ENCODE measurements at regions not wholly inside any gene's neighbourhood (a gene's known extent, or its start where the extent isn't known, plus 50 kb on each side); places are given as distances from the start of the nearest gene placed in this dataset.

DNA sequence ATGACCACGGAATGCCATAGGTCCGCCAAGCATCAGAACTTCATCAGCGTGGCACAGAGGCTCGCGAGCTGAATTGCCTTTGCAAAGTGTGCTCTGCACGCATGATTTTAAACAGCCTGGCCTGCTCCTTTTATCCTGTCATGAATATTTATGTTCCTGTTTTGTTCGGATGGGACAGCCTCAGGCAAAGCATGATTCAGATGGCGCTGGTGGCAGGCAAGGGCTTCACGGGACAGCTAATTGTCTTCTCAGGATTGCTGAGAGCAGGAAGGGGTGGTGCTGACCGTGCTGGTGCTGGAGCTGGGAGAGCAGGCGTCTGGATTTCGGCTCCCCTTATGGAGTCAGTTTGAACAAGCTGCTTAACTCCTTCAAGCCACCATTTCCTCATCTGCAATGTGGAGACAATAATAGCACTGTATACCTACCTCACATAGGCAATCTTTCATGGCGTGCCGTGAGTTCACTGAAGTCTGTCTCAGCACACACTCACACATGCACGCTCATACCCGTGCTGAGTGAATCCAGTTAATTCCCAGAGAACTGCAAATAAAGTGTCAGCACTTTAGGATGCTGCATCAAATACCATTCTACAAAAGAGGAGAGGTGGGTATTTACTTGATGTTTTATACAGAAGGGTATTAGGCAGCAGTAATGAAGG lies 79.7 kb upstream of the APCDD1 start:
- H3K36me3 Mint-ChIP-seq (ENCODE audit: insufficient read depth): no peaks in the 10 kb centered on the region
- no peak overlapping the region for H3K4me3 Mint-ChIP-seq
- H3K4me1 Mint-ChIP-seq (ENCODE audit: low read depth in 2 of 2): no peaks in the 10 kb centered on the region
- H3K27me3 Mint-ChIP-seq: peaks cover 0 to 5% of the 10 kb centered on the region in 2 donors
- no peak for ATAC-seq (replicated peaks)
- H3K27ac Mint-ChIP-seq: no peak overlapping the region
- DNase-seq: no peak
- H3K9me3 Mint-ChIP-seq: no peaks in the 10 kb centered on the region

DNA sequence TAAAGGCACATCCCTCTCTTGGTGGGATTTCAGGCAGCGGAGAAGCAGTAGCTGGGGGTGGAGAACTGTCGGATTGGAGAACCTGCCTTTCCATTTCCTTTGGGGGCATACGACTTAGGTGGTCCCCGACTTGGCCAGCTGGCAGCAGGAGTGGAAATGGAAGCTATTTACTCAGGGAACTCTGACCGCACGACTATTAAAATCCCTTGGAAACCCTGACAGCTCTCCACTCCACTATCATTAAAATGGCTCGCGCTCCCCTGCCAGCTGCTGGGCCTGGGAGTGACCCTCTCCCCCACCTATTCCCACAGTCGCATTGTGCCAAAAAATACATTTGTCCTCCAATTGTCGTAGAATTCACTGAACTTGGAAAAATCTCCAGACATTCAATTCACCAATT lies 77.7 kb upstream of the APCDD1 start:
- ATAC-seq (replicated peaks) (no peak), DNase-seq (no peak)
- Mint-ChIP-seq H3K4me1 (ENCODE audit: low read depth in 2 of 2) (no peaks in the 10 kb centered on the region), H3K27ac (no peak overlapping the region), H3K27me3 (peaks cover 0 to 5% of the 10 kb centered on the region in 2 donors), H3K36me3 (ENCODE audit: insufficient read depth) (no peaks in the 10 kb centered on the region), H3K4me3 (no peak overlapping the region), H3K9me3 (no peaks in the 10 kb centered on the region)

DNA sequence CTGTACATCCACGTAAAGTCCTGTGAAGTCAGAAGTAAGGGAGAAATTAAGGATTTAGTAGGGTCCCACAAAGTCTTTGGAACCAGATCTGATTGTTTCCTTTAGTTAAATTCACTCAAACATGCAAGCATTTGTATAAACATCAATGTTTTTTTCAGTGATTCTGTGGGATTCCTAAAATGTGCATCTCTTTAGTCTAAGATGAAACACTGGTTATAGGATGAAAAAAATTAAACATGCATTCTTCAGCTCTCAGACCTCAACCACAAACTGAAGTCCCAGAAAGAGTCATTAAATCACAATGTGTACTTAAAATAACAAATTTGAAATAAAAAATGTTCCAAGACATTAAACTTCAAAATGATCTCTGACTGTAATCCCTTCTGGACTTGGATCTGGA lies 76.5 kb upstream of the APCDD1 start:
- Mint-ChIP-seq H3K9me3 (no peaks in the 10 kb centered on the region), H3K27ac (no peak overlapping the region), H3K36me3 (ENCODE audit: insufficient read depth) (no peaks in the 10 kb centered on the region), H3K4me3 (no peak overlapping the region), H3K4me1 (ENCODE audit: low read depth in 2 of 2) (no peaks in the 10 kb centered on the region), H3K27me3 (peaks cover 0 to 5% of the 10 kb centered on the region in 2 donors)
- DNase-seq: no peak
- ATAC-seq (replicated peaks): no peak

- peaks cover 0 to 5% of the 10 kb centered on the region in 2 donors for H3K27me3 Mint-ChIP-seq
- no peak overlapping the region for H3K27ac Mint-ChIP-seq
- H3K4me1 Mint-ChIP-seq (ENCODE audit: low read depth in 2 of 2): no peaks in the 10 kb centered on the region
- H3K9me3 Mint-ChIP-seq: no peaks in the 10 kb centered on the region
- DNase-seq: no peak
- no peak overlapping the region for H3K4me3 Mint-ChIP-seq
- no peak for ATAC-seq (replicated peaks)
- H3K36me3 Mint-ChIP-seq (ENCODE audit: insufficient read depth): no peaks in the 10 kb centered on the region
Measured at GRCh38 chr18:10378688-10379420, 75.6 kb upstream of the APCDD1 start.

GRCh38 chr18:10379522-10379921 lies 74.9 kb upstream of the APCDD1 start:
- DNase-seq (no peak), ATAC-seq (replicated peaks) (no peak)
- H3K9me3 Mint-ChIP-seq: no peaks in the 10 kb centered on the region
- peaks cover 0 to 2% of the 10 kb centered on the region in 2 donors for H3K27me3 Mint-ChIP-seq
- no peaks in the 10 kb centered on the region for H3K4me1 Mint-ChIP-seq (ENCODE audit: low read depth in 2 of 2)
- H3K36me3 Mint-ChIP-seq (ENCODE audit: insufficient read depth): no peaks in the 10 kb centered on the region
- H3K27ac Mint-ChIP-seq: no peak overlapping the region
- H3K4me3 Mint-ChIP-seq: no peak overlapping the region

DNA sequence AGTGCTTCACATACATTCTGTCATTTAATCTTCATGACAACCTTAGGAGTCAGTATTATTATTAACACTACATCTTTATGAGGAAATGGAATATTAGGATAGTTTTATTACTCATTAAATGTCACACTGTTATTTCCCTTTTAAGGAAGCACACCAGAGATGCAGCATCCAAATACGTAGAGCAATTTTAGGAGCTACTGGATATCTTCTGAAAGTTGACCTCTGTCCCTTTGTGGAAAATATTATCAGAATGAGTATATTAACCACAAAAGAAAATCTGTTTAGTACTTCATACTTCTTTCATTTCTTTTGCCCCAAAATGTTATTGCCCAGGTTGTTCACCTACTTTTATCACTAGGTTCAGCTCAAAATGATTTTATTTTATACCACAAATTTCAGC lies 72.9 kb upstream of the APCDD1 start:
- Mint-ChIP-seq H3K27ac (no peak overlapping the region), H3K4me1 (ENCODE audit: low read depth in 2 of 2) (no peaks in the 10 kb centered on the region), H3K9me3 (no peaks in the 10 kb centered on the region), H3K36me3 (ENCODE audit: insufficient read depth) (no peaks in the 10 kb centered on the region), H3K4me3 (no peak overlapping the region), H3K27me3 (peaks cover 0 to under 1% of the 10 kb centered on the region in 2 donors)
- DNase-seq (no peak), ATAC-seq (replicated peaks) (no peak)

DNA sequence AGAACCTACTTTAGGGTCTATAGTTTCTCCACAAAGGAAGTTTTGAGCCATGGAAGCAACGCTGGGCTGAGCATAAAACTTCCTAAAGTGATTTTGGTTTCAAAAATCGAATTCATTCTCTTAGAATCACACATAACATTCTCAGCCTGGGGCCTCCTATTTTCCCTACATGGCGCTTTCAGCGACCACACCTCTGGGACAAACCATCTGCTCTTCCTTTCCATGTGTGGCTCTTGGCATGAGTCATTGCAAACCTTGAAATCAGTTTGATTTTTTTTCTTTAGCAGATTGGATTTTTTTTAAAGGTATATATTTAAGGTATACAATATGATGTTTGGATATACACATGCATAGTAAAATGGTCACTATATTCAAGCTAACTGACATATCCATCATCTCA lies 72.5 kb upstream of the APCDD1 start:
- Mint-ChIP-seq H3K4me3 (no peak overlapping the region), H3K27me3 (peaks cover 3 to 5% of the 10 kb centered on the region in 2 donors), H3K9me3 (peaks cover 0 to 2% of the 10 kb centered on the region in 2 donors), H3K27ac (no peak overlapping the region), H3K36me3 (ENCODE audit: insufficient read depth) (no peaks in the 10 kb centered on the region), H3K4me1 (ENCODE audit: low read depth in 2 of 2) (no peaks in the 10 kb centered on the region)
- DNase-seq (no peak), ATAC-seq (replicated peaks) (no peak)

DNA sequence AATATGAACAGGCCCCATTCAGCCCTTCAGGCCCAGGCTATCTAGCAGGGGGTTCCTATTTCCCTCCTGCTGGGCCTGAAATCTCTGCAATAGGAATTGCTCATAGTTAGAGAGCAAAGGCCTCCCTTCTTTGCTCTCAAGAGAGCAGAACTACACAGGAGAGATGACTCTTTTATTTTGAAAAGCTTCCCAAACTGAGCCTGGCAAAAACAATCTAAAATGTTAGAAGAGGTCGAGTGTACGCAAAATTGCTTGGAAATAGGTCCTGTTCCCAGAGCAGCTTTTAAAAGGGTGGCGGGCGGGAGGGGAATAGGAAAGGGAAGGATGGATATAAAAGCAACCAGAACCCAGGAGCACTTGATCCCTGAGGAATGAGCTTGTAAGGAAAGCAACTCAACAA lies 68.4 kb upstream of the APCDD1 start:
- H3K27me3 Mint-ChIP-seq: peaks cover 10 to 16% of the 10 kb centered on the region in 2 donors
- no peaks in the 10 kb centered on the region for H3K4me1 Mint-ChIP-seq (ENCODE audit: low read depth in 2 of 2)
- ATAC-seq (replicated peaks) (no peak), DNase-seq (no peak)
- peaks cover 0 to 10% of the 10 kb centered on the region in 2 donors for H3K9me3 Mint-ChIP-seq
- H3K36me3 Mint-ChIP-seq (ENCODE audit: insufficient read depth): no peaks in the 10 kb centered on the region
- H3K4me3 Mint-ChIP-seq: no peak overlapping the region
- H3K27ac Mint-ChIP-seq: no peak overlapping the region

DNA sequence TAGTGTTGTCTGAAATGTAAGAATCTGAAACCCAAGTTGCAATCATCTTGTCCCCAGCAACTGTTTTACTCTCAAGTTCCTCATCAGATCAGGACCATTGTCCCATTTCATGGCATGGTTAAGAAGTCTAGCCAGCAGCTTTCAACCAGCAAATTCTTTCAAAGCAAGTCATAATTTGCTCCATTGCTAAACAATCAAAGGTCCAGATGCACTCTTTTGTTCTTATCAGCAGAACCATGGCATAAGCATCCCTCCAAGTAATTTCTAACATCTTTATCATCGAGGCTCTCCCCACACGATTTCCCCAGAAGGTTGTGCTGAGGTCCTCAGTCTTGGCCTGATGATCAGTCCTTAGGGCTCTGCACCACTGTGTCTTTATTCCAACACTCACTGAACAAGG lies 67.5 kb upstream of the APCDD1 start:
- no peaks in the 10 kb centered on the region for H3K4me1 Mint-ChIP-seq (ENCODE audit: low read depth in 2 of 2)
- no peaks in the 10 kb centered on the region for H3K36me3 Mint-ChIP-seq (ENCODE audit: insufficient read depth)
- peaks cover 16 to 19% of the 10 kb centered on the region in 2 donors for H3K27me3 Mint-ChIP-seq
- no peak overlapping the region for H3K4me3 Mint-ChIP-seq
- DNase-seq (no peak), ATAC-seq (replicated peaks) (no peak)
- H3K27ac Mint-ChIP-seq: no peak overlapping the region
- H3K9me3 Mint-ChIP-seq: peaks cover 0 to 10% of the 10 kb centered on the region in 2 donors

DNA sequence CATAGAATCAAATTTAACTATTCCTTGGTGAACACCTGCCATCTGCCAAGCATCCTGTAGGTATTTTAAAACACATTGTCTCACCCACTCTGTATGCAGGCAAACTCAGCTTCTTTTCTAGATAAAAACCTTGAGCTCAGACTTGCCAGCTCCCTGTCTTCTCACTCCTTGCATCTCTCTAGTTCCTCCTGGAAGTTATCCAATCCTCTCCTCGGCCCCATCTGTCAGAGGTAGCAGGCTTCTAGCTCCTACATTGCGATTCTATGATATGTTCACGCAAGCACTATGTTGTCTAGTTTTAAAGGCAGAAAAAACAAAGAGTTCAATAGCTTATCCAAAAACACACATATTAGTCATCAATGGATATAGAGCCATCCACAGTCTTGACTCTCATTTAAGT lies 67.0 kb upstream of the APCDD1 start:
- no peaks in the 10 kb centered on the region for H3K36me3 Mint-ChIP-seq (ENCODE audit: insufficient read depth)
- H3K4me1 Mint-ChIP-seq (ENCODE audit: low read depth in 2 of 2): no peaks in the 10 kb centered on the region
- H3K4me3 Mint-ChIP-seq: no peak overlapping the region
- ATAC-seq (replicated peaks) (no peak), DNase-seq (no peak)
- H3K9me3 Mint-ChIP-seq: peaks cover 0 to 10% of the 10 kb centered on the region in 2 donors
- H3K27ac Mint-ChIP-seq: no peak overlapping the region
- peaks cover 16 to 21% of the 10 kb centered on the region in 2 donors for H3K27me3 Mint-ChIP-seq

DNA sequence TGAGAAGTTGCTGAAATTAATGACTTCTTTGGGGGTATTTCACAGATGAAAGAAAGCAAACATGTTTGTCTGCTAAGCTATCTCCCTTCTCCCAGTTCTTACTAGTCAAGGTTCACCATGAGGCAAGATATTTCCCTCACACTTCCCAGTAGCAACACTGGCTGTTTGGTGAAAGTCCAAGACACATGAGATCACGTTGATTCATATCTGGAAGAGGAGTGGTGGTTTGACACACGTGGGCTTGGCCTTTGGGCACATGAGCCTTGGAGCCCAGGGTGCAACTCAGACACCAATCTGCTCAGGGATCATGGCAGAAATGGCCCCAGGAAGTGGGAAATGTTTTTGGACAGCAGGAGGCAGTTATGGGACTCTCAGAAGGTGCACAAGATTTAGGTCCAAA lies 66.1 kb upstream of the APCDD1 start:
- no peak for ATAC-seq (replicated peaks)
- no peaks in the 10 kb centered on the region for H3K36me3 Mint-ChIP-seq (ENCODE audit: insufficient read depth)
- DNase-seq: no peak
- H3K4me3 Mint-ChIP-seq: no peak overlapping the region
- no peak overlapping the region for H3K27ac Mint-ChIP-seq
- H3K9me3 Mint-ChIP-seq: peaks cover 0 to 10% of the 10 kb centered on the region in 2 donors
- H3K4me1 Mint-ChIP-seq (ENCODE audit: low read depth in 2 of 2): no peaks in the 10 kb centered on the region
- peaks cover 16 to 21% of the 10 kb centered on the region in 2 donors for H3K27me3 Mint-ChIP-seq

DNA sequence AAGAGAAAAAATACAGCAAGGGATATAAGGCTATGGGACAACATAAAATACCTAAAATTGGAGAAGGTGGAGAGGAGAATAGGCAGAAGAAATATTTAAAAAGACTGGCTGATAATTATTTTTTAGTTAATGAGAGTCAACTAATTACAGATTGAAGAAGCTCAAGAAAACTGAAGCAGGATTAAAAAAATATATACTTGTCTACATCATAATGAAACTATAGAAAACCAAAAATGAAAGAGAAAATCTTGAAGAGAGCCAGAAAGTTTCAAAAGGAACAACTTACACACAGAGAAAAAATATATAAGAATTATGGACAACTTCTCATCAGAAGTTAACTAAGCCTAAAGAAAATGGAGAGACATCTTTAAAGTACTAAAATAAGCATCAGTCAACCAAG lies 62.9 kb upstream of the APCDD1 start:
- no peak for DNase-seq
- Mint-ChIP-seq H3K9me3 (peaks cover 0 to 10% of the 10 kb centered on the region in 2 donors), H3K36me3 (ENCODE audit: insufficient read depth) (no peaks in the 10 kb centered on the region), H3K27ac (no peak overlapping the region), H3K27me3 (peaks cover 21 to 24% of the 10 kb centered on the region in 2 donors), H3K4me1 (ENCODE audit: low read depth in 2 of 2) (no peaks in the 10 kb centered on the region), H3K4me3 (no peak overlapping the region)
- no peak for ATAC-seq (replicated peaks)

DNA sequence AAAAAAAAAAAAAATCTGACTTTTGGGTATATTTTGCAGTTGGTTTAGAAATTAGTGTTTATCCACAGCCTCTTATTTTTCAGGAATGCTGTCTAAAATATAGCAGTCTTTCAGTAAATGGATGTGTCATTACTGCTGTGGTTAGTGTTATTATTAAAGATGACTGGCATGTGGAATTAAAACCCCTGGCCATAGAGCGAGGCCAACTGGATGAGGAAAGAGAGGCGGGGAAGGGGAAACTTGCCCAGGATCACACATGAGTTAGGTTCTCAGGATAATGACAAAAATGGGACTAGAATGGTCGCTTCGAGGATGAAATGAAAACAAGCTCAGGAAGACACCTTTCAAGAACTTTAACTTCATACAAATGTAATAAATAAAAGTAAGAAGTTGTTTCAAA lies 57.4 kb upstream of the APCDD1 start:
- Mint-ChIP-seq H3K4me1 (ENCODE audit: low read depth in 2 of 2) (no peaks in the 10 kb centered on the region), H3K27ac (no peak overlapping the region), H3K36me3 (ENCODE audit: insufficient read depth) (no peaks in the 10 kb centered on the region), H3K27me3 (peaks cover 8 to 20% of the 10 kb centered on the region in 2 donors), H3K9me3 (no peaks in the 10 kb centered on the region), H3K4me3 (no peak overlapping the region)
- DNase-seq: no peak
- no peak for ATAC-seq (replicated peaks)

- Mint-ChIP-seq H3K9me3 (no peaks in the 10 kb centered on the region), H3K4me1 (ENCODE audit: low read depth in 2 of 2) (no peaks in the 10 kb centered on the region), H3K36me3 (ENCODE audit: insufficient read depth) (no peaks in the 10 kb centered on the region), H3K27ac (no peak overlapping the region), H3K4me3 (no peak overlapping the region), H3K27me3 (peaks cover 6 to 20% of the 10 kb centered on the region in 2 donors)
- DNase-seq (no peak), ATAC-seq (replicated peaks) (no peak)
Measured at GRCh38 chr18:10398571-10398970, 55.9 kb upstream of the APCDD1 start.
